ENCODE measurements at regions not wholly inside any gene's neighbourhood (a gene's known extent, or its start where the extent isn't known, plus 50 kb on each side); places are given as distances from the start of the nearest gene placed in this dataset.

DNA sequence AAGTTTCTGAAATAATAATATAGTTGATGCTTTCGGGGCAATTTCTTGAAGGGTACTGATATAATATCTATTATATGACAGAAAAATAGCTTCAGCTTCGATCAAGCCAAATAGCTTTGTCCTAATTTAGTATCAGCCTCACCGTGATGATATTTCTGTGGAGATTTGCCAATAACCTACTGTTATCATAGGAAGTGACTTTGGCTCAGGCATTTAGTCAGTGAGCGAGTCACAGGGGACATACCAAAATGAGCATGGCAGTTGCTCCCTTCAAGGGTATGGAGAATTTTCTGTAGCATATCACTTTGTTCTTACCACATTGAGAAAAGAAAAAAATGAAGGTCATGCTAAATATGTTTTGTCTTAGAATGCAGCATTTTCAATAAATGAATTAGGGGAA lies 767.6 kb upstream of the SLITRK1 start:
- Histone ChIP-seq H3K27ac (no peak overlapping the region), H2AFZ (no peak overlapping the region), H3K4me1 (ENCODE audit: insufficient read depth) (no peaks in the 10 kb centered on the region), H3K4me2 (no peak overlapping the region), H3K27me3 (no peaks in the 10 kb centered on the region), H3K9me3 (ENCODE audit: low read depth) (no peaks in the 10 kb centered on the region), H4K20me1 (ENCODE audit: insufficient read depth, poor library complexity, severe bottlenecking) (no peaks in the 10 kb centered on the region), H3K4me3 (no peak overlapping the region), H3K79me2 (no peaks in the 10 kb centered on the region), H3K9me2 (replicated peaks; ENCODE audit: insufficient read depth) (no peaks in the 10 kb centered on the region), H3K36me3 (replicated peaks; ENCODE audit: insufficient read depth, low read depth) (no peaks in the 10 kb centered on the region)
- WGBS (ENCODE audit: low lambda C conversion rate, missing lambda C conversion rate): 76% methylated on average over 4 of the region's 4 CpGs
- DNase-seq (ENCODE audit: low spot score): no peak
- TF ChIP-seq EZH2phosphoT487 (IDR thresholded peaks at IDR 0.05; ENCODE audit: low read depth, severe bottlenecking, unreplicated experiment): no peak
- TF ChIP-seq, protein P1, sequence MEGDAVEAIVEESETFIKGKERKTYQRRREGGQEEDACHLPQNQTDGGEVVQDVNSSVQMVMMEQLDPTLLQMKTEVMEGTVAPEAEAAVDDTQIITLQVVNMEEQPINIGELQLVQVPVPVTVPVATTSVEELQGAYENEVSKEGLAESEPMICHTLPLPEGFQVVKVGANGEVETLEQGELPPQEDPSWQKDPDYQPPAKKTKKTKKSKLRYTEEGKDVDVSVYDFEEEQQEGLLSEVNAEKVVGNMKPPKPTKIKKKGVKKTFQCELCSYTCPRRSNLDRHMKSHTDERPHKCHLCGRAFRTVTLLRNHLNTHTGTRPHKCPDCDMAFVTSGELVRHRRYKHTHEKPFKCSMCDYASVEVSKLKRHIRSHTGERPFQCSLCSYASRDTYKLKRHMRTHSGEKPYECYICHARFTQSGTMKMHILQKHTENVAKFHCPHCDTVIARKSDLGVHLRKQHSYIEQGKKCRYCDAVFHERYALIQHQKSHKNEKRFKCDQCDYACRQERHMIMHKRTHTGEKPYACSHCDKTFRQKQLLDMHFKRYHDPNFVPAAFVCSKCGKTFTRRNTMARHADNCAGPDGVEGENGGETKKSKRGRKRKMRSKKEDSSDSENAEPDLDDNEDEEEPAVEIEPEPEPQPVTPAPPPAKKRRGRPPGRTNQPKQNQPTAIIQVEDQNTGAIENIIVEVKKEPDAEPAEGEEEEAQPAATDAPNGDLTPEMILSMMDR (IDR thresholded peaks at IDR 0.05; ENCODE audit: poor library complexity): no peak
- TF ChIP-seq EZH2 (IDR thresholded peaks at IDR 0.05; ENCODE audit: borderline replicate concordance): no peak

DNA sequence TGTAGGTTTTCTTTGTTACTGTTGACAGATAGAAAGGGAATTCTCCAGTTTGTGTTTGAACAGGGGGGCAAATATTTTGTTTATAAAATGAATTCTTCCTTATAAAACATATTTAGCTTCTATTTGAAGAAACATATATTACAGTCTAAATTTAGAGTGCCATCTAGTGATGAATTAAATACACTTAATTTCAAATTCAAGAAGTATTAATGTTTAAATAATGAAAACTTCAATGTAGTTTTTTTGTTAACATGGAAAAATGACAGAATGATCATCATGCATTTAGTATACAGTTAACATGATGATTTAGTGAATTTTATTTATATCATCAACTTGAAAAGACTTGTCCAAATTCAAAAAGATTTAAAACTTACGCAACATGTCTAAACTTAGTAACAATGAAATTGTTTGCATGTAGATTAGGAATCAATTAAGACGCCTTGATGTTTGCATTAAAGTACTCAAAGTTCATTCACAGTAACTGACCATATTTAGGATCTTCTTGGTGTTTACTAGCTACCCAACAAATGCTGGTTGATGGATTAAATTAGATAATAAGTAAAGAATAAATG lies 765.9 kb upstream of the SLITRK1 start:
- Histone ChIP-seq H3K4me1 (ENCODE audit: insufficient read depth) (no peaks in the 10 kb centered on the region), H4K20me1 (ENCODE audit: insufficient read depth, poor library complexity, severe bottlenecking) (no peaks in the 10 kb centered on the region), H3K4me2 (no peak overlapping the region), H3K36me3 (replicated peaks; ENCODE audit: insufficient read depth, low read depth) (no peaks in the 10 kb centered on the region), H3K9me2 (replicated peaks; ENCODE audit: insufficient read depth) (no peaks in the 10 kb centered on the region), H3K27ac (no peak overlapping the region), H2AFZ (no peak overlapping the region), H3K27me3 (no peaks in the 10 kb centered on the region), H3K79me2 (no peaks in the 10 kb centered on the region), H3K9me3 (ENCODE audit: low read depth) (no peaks in the 10 kb centered on the region), H3K4me3 (no peak overlapping the region)
- TF ChIP-seq EZH2 (IDR thresholded peaks at IDR 0.05; ENCODE audit: borderline replicate concordance): no peak
- TF ChIP-seq, protein P1 (IDR thresholded peaks at IDR 0.05; ENCODE audit: poor library complexity): peak; percentile 36
- 58% methylated on average over 2 of the region's 2 CpGs for WGBS (ENCODE audit: low lambda C conversion rate, missing lambda C conversion rate)
- DNase-seq (ENCODE audit: low spot score): no peak

DNA sequence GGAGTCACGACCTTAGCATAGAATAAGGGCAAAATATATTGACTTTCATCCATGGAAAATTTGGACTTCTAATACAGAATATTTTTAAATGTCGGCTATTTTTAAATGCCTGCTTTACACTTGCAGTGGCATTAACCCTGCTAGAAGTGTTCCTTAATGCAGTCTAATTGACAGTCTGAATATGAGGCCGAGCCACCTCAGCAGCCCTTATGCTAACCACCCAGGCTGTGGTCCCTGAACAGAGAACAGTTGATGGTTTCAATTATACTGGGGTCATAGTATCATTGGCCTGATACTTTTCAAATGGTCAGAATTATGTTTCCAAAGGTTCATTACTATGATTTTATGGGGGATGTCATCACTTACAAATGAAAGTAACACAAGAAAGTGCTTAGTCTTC lies 764.7 kb upstream of the SLITRK1 start:
- H3K9me3 ChIP-seq (ENCODE audit: low read depth): no peaks in the 10 kb centered on the region
- 84% methylated on average over 3 of the region's 3 CpGs for WGBS (ENCODE audit: low lambda C conversion rate, missing lambda C conversion rate)
- TF ChIP-seq EZH2 (IDR thresholded peaks at IDR 0.05; ENCODE audit: borderline replicate concordance): no peak
- TF ChIP-seq, protein P1 (IDR thresholded peaks at IDR 0.05; ENCODE audit: poor library complexity): no peak
- TF ChIP-seq EZH2phosphoT487 (IDR thresholded peaks at IDR 0.05; ENCODE audit: low read depth, severe bottlenecking, unreplicated experiment): no peak
- no peak for DNase-seq (ENCODE audit: low spot score)
- no peak overlapping the region for H3K27ac ChIP-seq
- H4K20me1 ChIP-seq (ENCODE audit: insufficient read depth, poor library complexity, severe bottlenecking): no peaks in the 10 kb centered on the region
- H3K79me2 ChIP-seq: no peaks in the 10 kb centered on the region
- no peaks in the 10 kb centered on the region for H3K4me1 ChIP-seq (ENCODE audit: insufficient read depth)
- H3K4me3 ChIP-seq: no peak overlapping the region
- H3K4me2 ChIP-seq: no peak overlapping the region
- no peaks in the 10 kb centered on the region for H3K36me3 ChIP-seq (replicated peaks; ENCODE audit: insufficient read depth, low read depth)
- no peaks in the 10 kb centered on the region for H3K9me2 ChIP-seq (replicated peaks; ENCODE audit: insufficient read depth)
- no peaks in the 10 kb centered on the region for H3K27me3 ChIP-seq
- no peak overlapping the region for H2AFZ ChIP-seq
